Stimulated activated CD4-positive, alpha-beta T cell treated with anti-CD3 and anti-CD28 coated beads, Interleukin-15, amount 100 ng/mL, for 1 hour (primary cell): ENCODE measurements at regions not wholly inside any gene's neighbourhood (a gene's known extent, or its start where the extent isn't known, plus 50 kb on each side); places are given as distances from the start of the nearest gene placed in this dataset.
"Not testable (repeated sequence)": the region's sequence is repeated elsewhere in the genome, so short reads cannot be mapped to it uniquely, and the experiment has no call there.

ENCODE experiments used
- DNase-seq, 2 donors: peaks; one replicate each; pipeline ENCODE4 v3.0.0-alpha.2; 2020; ENCODE audit warnings: low read depth in 1 of 2, low spot score in 1 of 2

DNA sequence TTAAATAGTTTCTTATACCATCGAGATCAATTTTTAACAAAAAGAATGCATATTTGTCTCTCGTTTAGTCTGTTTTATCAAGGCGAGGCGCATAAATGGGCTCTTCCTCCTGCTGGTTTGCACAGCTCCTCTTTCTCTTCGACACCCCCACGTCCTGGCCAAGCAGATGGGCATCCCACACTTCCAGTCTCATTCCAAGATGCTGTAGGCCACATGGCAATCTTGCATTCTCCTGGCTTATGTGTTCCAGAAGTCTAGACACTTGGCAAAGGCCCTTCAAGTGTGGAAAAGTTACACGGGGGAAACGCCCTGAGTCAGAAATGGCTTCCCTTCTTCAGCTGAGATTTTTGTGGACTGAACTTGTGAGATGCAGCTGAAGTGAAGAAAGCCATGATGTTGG, 447.1 kb downstream of the QKI start:
- no peak for DNase-seq

DNA sequence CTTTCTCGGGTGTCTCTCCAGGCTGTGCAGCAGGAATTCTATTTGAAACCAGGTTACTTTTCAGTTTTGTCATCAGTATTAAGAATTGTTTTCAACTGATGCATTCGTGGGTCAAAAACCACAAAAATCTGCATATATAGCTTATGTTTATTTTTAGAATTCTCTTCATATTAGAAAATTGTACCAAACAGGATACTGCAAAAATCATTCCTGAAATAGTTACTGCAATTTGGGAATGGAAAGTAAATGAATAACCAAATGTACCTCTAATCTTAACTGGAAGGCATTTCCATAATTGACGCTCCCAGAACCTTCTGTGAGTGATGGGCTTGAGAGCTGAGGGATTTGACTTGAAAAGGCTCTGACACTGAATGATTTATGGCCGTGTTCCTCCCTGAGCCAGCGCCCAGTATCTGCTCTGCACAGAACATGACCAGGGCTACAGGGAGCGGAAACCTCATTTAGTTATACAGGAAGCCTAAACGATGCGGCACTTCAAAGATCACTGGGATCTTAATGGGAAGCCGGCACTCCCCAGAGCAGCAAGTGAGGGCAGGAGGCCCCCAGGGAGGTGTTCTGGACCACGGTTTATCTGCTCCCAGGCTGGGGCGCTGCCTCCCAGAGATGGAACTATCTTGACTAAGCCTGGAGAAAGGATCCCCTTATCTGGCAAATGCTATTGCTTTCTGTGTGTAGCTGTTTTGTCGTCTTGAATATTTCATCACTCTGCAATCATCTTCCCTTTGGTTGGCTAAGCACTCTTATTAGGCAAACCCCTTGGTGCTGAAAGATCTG, 446.0 kb downstream of the QKI start:
- no peak for DNase-seq

DNA sequence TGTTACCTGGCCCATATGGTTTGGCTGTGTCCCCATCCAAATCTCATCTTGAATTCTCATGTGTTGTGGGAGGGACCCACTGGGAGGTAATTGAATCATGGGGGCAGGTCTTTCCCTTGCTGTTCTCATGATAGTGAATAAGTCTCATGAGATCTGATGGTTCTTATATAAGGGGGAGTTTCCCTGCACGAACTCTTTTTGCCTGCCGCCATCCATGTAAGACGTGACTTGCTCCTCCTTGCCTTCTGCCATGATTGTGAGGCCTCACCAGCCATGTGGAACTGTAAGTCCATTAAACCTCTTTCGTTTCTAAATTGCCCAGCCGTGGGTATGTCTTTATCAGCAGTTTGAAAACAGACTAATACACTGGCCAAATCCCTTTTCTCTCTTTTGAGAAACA, 444.4 kb downstream of the QKI start:
- DNase-seq: not testable (repeated sequence)

DNA sequence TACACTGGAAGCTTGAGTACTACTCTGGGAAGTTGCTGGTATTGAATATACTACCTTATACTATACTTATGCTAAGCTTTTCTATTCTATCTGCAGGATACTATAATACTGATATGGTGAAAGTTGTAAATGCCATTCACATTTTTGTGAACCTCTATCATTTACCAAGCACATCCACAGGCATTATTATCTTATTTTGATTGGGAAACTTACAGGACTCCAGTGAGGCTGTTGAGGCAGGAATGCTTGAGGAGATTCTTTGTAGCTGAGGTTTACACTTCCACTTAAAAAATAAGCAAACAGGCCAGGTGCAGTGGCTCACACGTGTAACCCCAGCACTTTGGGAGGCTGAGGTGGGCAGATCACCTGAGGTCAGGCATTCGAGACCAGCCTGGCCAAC, 442.9 kb downstream of the QKI start:
- DNase-seq: no peak

DNA sequence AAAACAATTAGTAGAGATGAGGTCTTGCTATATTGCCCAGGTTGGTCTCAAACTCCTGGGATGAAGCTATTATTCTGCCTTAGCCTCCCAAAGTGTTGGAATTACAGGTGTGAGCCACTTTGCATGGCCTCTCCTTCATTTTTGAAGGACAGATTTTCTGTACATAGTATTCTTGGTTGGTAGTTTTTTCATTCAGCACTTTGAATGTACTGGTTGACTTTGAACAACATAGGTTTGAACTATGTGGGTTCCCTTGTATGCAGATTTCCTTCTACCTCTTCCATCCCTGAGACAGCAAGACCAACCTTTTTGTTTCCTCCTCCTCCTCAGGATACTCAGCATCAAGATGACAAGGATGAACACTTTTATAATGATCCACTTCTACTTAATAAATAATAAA, 436.4 kb downstream of the QKI start:
- DNase-seq: no peak

DNA sequence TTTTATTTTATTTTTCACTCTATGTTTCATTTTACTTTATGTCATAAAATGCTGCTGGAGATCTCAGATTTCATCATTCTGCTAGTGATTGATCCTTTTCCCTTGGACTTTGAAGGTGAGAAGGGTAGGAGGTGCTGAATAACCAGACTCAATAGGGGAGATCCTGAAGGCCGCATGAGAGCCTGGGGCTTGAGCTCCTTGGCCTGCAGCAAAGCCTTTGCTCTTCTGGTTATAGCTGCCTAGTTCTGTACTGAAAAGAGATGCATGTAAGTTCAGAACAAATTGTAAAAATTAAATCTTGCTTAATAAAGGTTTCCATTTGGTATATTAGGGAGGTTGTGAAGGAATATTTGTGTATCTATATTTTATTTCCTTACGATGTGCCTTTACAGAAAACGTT, 430.2 kb downstream of the QKI start:
- no peak for DNase-seq

DNA sequence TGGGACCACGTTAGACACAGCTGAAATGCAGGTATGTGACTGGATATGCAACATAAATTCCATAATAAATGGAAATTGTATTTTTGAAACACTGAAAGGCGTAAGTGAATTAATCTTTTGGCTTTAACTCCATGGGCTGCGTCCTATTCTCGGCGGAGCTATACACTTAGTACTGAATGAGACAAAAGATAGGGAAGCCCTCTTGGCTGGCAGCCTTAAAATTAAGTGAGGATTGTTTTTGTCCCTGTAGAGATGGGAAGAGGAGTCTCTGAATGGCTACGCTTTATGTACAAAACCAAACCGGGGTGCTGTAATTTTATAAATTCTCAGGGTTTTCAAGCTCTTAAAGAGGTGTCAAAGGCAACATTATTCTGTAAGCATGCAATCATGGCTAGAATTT, 429.8 kb downstream of the QKI start:
- no peak for DNase-seq

DNA sequence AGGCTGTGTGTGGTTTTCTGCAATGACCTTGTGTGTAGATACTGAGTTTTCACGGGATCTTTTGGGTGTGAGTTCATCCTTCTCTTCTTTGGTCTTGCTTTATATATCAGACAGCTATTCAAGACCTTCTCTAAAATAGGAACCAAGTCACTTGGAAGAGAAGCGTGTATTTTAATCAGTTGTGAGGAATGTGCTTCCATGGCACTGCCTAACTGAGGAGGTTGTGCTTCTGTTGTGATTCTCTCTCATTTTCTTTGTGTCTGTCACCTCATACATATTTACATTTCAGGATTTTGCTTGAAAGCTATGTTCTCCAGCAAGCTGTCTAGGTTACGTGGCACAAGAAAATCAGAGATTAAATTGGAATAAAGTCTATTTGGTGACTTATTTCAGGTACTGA, 428.7 kb downstream of the QKI start:
- DNase-seq: no peak

DNA sequence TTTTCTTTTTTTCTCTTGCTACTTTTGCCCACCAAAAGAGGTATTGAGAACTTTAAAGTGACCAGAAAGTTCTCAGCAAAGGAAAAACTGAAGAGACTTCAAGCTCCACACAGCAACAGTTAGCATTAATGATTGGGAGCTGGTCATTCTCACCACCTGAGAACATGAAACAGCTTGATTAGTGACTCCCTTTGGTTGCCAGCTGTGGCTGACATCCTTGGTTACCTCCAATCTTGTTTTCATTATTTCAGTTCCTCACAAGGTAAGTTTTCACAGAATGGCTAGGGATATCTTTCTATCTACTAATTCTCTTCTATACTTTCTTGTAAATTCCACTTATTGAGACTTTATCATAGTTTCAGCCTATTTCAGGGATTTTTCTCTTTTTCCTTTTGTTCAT, 427.9 kb downstream of the QKI start:
- no peak for DNase-seq

DNA sequence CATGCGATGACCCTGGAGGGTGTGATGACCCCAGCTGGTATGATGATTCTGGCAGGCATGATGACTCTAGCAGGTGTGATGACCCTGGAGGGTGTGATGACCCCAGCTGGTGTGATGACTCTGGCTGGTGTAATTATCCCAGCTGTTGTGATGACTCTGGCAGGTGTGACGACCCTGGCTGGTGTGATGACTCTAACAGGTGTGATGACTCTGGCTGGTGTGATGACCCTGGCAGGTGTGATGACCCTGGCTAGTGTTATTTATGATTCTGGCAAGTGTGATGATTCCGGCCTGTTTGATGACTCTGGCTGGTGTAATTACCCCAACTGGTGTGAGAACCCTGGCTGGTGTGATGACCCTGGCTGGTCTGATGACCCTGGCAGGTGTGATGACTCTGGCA, 427.2 kb downstream of the QKI start:
- DNase-seq: no peak

DNA sequence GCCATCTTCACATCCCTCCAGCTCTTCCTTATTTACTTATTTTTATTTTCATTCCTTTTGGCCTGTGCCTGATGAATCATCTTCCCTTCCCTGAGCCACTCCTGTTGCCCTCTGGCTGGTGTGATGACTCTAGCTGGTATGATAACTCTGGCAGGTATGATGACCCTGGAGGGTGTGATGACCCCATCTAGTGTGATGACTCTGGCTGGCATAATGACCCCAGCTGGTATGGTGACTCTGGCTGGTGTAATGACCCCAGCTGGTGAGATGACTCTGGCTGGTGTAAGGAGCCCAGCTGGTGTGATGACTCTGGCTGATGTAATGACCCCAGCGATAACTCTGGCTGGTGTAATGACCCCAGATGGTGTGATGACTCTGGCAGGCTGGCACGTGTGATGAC, 426.8 kb downstream of the QKI start:
- DNase-seq: no peak

DNA sequence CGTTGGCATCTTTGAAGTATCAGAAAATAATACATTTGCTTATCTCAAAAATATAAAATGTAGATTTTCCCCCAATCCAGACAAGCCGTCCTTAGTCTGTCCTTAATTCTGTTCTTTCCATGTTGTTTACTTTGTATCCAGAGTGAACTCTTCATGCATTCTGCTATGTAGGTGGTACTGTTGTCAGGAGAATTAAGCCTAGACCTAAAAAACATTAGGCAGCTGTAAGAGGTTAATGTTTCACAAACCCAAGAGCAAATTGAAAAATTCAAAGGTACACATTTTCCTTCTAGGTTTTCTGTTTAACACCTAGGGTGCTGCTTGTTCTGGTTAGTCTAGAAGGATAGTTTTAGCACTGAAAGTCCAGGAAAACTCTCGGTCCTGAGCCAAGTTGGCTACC, 426.4 kb downstream of the QKI start:
- no peak for DNase-seq

DNA sequence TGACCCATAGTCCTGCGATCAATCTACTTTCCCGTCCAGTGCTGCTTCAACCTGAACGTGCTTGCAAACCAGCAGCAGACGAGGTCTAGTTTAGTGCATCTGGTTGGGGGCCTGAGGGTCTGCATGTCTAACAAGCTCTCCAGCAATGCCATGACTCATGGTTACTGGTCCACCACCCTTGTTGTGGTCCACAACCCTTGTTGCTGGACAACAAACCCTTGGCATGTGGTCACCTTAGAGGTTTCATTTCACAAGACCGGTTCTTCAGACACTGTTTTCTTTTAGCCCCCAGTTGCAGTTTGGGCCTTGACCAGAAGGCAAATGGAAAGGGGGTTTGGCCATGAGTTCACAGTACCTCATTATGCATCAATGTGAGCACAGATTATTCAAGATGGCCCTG, 424.8 kb downstream of the QKI start:
- DNase-seq: no peak

DNA sequence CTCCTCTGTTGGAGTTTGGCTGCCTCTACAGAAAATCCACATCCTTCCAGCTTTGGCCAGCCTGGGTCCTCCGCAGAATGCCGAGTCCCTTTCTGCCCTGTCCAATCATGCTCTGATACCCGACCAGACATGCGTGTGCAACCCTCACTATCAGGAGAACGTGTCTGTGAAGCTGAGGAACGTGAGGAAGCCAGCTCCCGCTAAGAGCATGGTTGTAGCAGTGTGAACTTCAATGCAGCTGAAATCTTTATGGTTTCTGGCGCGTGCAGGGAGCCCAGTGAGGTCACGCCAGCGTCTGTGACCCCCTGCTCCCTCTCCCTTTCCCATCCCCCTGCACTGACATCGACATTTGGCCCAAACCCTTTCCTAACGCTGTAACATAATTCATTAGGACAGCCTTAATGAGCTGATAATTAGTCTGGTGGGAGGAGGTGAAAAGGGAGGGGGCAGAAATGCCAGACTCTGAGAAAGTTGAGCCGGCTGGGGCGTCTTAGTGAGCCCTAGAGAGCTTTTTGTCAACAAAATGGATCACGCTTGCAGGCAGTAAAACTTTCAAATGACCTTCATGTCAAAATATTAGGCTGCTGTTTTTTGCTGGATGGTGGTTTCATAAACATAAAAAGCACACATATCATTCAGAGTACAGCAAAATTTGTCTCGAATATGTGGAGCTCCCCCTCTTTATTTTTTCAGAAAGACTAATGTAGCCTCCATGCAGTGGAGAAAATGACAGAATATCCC, 423.3 kb downstream of the QKI start:
- no peak for DNase-seq

DNA sequence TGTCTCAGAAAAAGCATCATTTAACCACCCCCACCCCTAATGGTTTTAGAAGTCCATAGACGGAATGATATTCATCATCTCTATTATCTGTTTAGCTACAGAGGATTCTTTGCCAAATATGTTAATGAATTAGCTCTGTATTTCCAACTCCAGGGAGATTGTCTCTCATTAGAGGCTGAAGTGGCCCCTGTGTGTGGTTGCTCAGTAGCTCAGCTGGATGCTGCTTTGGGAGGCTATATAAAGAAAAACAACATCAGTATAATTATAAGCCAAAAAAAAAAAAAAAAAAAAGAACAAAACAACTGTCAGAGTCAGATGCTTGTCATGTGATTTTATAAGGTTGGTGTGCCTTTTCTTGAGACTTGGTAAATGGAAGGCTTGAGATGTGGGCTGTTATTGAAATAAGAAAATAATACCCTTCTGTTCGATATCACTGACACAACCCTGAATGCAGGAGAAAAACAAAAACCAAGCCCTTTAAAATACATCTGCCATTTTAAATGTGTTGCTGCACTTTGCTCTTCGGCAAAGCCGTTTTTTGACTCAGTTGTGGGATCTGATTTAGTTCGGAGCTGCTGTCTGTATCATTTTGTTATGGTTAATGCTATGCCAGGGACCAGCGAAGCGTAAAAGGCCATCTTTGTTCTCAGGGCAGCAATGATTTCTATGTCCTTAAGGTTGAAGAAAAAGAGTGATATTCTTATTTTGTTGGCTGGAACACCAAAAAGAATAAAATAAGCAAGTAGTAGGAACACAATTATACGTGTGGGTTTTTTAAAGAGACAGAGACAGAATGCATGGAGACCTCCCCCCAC, 422.6 kb downstream of the QKI start:
- no peak for DNase-seq

DNA sequence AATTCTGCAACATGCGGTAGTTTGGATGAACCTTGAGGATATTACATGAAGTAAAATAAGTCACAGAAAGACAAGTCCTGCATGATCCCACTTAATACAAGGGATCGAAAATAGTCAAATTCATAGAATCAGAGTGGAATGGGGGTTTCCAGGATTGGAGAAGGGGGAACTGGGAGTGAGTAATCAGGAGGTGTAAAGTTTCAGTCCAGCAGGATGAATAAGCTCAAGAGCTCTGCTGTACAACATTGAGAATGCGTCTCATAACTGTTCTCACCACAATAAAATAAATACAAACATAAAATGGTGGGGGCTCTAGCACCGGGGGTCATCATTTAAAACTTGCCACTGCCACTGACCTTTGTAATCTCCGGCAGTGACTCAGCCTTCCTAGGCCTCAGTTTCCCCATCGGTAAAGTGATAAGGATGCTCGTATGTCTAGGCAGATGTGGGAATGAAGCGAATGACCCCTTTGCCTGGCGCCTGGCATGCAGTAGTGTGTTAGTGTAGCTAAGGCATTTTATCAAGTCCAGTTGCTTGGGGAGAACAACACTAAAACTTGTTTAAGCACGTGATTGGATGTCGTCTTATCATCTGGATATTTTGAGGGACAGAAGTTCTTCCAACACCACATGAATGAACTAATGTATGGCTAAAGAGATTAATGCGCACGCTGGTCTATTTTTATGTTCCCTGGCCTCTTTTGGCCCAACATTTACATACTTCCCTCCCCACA, 421.1 kb downstream of the QKI start:
- no peak for DNase-seq

DNA sequence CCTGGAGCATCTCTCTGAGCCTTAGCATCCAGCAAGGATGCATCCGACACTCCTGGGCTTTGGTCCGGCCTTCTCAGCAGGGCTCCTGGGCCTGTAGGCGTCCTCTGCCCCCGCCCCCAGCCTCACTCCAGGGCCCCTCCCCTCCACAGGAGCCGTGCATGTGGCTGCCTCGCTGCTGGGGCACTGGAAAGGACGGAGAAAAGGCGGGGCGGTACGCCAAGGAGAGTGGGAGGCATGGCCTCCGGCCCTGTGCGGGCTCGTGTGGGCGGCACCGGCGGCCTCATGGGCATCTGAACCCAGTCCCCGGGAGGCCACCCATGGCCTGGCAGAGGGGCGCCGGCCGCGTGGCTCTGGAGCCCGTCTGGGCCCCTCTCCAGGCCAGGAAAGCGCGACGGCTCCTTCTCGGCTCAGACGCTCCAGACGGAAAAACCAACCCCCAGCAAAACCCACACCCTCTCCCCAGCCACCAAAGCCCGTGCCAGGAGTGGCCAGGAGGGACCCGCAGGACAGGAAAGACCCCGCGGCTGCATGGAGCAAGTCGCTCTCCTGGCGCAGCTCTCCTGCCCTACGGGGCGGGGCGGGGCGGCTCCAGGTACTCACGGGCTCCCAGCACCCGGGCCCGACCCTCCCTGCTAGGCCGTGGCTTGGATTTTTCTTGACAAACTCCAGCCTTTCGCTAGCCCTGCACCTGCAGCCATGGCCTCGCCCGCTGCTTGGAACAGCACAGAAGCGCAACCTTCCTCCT, 419.9 kb downstream of the QKI start:
- no peak for DNase-seq

DNA sequence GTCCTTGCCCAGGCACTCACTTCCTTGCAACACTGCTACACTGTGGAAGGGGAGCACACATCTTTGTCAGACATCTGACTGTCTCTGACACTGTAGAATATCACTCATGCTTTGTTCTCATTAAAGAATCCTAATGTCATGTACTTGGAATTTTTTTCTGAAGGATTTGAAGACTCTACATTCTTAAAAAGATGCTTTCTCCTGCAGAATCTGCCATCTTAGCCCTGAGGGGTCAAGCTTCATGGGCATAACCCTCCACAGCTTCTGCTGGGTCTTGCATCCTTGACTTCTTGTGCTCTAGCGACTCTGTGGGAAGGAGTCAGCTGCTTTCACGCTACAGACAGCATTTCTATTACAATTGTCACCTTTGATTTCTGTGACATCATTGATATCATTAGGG, 417.2 kb downstream of the QKI start:
- no peak for DNase-seq

DNA sequence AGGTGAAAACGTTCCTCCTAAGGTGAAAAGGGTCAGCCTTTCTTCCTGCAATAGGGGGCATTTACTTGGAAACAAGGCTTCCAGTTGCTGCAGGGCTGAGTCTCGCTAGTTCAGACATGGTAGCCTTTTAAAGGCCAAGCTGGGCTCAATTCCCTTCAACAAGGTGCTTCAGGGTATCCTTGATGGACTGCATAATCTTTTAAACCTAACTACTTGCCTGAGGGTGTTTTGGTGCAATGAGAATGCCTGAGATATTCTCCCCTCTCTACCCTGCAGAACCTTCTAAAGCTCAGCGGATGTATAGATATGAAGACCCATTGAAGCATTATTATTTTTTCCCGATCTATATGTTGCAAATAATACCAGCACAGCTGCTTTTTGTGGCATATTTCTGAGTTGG, 416.1 kb downstream of the QKI start:
- no peak for DNase-seq

DNA sequence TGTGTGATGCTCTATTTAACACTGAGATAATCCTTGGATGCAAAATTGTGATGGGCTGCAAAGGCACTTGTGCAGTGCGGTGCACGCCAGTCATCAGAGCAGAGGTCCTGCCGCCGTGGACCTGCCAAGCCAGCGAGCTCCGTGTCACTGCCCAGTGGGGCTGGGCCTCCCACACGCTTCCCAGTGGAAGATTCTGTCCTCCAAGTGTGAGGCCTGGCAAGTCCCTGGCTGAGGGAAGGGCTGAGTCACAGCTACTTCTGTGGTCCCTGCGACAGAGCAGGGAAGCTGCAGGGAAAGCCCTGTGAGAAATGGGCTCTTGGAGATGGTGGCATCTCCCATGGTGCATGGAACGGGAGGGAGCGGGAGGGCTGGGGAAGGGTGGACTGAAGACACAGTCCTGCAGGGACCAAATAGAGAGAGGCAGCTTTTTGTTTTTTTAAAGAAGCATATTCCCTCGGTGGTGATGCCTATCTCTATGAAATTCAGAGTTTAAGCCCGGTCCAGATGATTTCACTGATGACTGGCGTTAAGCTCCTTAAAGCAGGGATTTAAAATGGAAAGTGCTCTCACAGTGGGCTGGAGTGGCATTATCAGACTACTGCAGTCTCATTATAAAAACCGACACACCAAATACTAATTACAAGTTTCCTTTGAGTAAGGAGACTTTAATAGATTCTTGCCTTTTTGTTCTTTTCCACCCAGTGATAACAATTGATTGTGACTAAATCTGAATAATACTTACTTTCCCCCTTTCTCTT, 413.7 kb downstream of the QKI start:
- no peak for DNase-seq
